ENCODE measurements at regions not wholly inside any gene's neighbourhood (a gene's known extent, or its start where the extent isn't known, plus 50 kb on each side); places are given as distances from the start of the nearest gene placed in this dataset.

DNA sequence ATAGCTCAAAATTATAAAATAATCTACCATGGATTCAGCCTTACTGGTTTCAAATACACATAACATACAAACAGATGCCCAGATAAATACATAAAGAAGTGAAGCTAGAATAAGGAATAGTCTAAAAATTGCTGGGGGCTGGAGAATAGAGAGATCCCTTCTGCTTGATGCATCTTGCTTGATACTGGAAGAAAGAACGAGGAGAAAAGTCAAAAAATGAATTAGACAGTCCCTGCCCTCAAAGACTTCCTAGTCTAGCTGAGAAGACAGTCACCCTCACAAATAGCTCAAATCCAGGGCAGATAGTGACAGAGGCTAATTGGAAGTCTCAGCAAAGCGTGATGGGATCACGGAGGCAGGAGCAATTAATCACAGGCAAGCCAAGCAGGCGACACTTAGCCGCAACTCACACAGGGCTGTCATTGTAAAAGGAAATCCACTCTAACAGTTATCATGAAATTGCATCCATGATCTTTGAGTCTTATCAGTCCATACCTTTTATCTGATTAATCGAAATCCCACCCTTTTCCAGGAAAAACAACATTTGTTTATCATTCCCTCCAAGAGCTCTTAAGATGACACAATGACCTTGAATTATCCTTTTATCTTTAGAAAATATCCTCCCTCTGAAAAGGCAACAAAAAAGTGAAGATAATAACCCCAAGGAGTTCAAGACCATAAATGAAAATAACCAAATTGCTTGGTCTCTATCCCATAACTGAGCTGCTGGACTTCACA, 59.7 kb upstream of the TIAM1 start:
- DNase-seq, result no peak

DNA sequence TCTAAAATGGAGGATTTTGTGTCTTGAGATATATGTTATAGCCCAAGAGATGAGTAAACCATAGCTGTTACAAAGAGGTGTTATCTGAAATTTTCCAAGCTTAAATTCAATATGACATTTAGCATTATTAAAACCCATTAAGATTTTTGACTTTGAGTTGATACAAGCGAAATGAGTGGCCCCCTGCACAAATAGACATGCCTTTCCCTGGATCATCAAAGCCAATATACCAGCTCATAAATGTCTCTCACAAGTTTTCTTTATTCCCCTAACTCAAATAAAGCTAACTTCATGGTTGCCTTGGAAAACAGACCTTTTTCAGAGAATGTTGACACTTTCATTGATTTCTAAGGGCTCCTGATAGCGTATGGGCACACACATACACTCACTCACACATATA, 55.5 kb upstream of the TIAM1 start:
- DNase-seq, result no peak

DNA sequence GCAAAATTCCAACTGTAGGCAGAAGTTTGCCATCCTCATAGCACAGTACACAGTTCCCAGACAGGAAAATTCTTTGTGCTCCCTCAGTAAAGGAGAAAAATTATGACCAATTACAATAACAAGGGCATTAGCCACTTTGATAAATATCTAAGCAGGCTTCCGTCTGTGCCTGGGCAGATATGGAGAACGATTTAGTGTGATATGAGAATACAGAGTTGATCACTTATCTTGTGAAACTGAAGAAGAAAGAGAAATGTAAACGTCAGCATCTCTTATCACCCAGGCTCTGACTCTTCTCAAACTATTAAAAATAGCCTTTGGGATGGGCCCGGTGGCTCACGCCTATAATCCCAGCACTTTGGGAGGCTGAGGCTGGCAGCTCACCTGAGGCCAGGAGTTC, 54.5 kb upstream of the TIAM1 start:
- DNase-seq, result no peak

GRCh38 chr21:31397939-31398338, 53.9 kb upstream of the TIAM1 start:
- DNase-seq, result no peak

DNA sequence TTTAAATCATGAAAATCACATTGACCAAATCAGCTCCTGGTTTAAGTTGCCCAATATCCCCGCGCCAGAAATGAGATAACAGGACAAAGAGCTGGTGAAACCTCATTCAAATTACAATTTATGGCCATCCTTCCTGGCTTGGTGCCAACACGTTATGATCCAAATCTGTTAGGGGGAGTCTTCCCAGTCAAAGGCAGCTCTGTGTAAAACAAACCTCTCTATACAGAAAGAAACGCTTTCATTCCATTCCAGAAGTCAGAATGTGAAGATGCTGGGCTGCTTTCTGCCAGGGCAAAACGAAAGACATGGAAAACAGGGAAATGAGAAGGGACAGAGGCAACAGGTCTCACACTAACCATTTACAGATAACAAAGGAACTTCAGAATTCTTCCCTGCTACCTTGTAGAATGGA, 53.5 kb upstream of the TIAM1 start:
- no peak for DNase-seq

DNA sequence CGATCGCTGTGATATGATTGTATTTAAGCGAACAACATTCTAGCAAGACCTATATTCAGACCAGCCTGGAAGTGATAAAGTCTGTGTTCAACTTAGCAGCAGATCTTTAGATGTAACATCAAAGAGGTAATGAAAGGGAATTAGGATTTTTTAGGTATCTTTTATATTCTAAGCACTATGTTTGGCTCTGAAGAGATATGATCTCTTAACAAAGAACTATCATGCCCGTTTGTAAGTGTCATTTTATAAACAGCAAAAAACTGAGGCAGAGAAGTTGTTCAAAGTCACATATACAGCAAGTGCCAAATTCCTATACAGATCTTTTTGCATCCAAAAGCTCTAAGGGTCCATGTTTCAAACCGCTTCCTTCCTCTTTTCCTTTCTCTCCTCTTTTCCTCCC, 53.0 kb upstream of the TIAM1 start:
- DNase-seq, result no peak

- no peak for DNase-seq
Measured at GRCh38 chr21:31396399-31396798, 52.3 kb upstream of the TIAM1 start.

DNA sequence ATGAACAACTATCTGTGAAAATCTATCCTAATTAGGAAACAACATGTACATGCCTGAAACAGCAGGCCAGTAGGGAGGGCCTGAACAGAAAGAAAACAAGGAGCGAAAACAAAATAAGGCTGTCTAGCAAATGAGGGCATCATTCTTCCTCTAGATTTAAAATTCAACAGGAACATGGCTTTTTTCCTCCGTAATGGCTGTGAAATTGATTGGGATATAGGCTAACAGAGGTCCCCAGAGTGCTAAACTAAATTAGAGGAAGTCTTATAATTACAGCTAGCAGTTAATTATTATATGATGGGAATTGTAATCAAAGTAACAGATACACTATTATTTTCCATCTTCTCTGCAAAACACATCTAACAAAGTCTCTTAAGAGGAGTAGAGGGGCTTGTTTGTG, 51.7 kb upstream of the TIAM1 start:
- DNase-seq, result no peak

- no peak for DNase-seq
Measured at GRCh38 chr21:31395268-31395667, 51.2 kb upstream of the TIAM1 start.

DNA sequence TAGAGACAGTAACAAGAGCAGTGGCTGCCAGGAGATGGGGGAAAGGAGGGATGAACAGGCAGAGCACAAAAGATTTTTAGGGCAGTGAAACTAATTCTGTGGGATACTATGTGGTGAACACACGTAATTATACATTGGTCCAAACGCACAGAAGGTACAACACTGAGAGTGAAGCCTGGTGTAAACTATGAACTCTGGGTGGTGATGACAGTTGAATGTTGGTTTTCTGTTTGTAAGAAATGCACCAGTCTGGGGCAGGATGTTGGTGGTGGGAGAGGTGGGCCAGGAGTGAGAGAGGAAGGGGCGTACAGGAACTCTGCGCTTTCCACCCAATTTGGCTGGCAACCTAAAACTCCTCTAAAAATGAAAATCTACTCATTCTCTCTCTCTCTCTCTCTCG, 50.2 kb upstream of the TIAM1 start:
- DNase-seq, result no peak

Measured in NCI-H510A treated with DMSO at 0.1 percent for 48 hours (cell line).